ENCODE measurements at regions not wholly inside any gene's neighbourhood (a gene's known extent, or its start where the extent isn't known, plus 50 kb on each side); places are given as distances from the start of the nearest gene placed in this dataset.
"Not testable (repeated sequence)": the region's sequence is repeated elsewhere in the genome, so short reads cannot be mapped to it uniquely, and the experiment has no call there.

DNA sequence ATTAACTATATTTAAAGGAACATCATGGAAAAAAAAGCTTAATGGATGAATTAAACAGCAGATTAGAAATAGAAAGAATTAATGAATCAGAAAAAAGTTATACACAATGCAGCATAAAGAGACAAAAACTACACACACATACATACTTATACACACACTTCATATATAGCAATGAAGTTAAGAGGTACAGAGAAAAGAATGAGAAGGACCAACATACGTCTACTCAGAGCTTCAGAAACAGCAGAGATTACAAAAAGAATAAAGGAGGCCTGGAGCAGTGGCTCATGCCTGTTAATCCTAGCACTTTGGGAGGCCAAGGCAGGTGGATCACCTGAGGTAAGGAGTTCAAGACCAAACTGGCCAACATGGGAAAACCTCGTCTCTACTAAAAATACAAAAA is 133.9 kb upstream of the TNPO1 start:
- Histone ChIP-seq H3K36me3 (ENCODE audit: control insufficient read depth in 2 of 2, insufficient read depth in 1 of 2, low read length in 2 of 2) (no peaks in the 10 kb centered on the region), H3K4me1 (ENCODE audit: control insufficient read depth, insufficient read depth, low read length) (no peaks in the 10 kb centered on the region), H3K9me3 (ENCODE audit: control insufficient read depth, insufficient read depth, low read depth, low read length) (no peaks in the 10 kb centered on the region), H3K27ac (ENCODE audit: extremely low read depth, low read depth, low read length) (no peak overlapping the region), H3K4me3 (ENCODE audit: low read depth, low read length) (no peak overlapping the region)
- TF ChIP-seq ZBTB8A (tag by site-specific recombination; IDR thresholded peaks at IDR 0.05) (no peak), ZNF133 (tag by site-specific recombination; IDR thresholded peaks at IDR 0.05) (peak; percentile 98), ZNF350 (tag by site-specific recombination; IDR thresholded peaks at IDR 0.05) (no peak)
- TF ChIP-seq, protein P1, sequence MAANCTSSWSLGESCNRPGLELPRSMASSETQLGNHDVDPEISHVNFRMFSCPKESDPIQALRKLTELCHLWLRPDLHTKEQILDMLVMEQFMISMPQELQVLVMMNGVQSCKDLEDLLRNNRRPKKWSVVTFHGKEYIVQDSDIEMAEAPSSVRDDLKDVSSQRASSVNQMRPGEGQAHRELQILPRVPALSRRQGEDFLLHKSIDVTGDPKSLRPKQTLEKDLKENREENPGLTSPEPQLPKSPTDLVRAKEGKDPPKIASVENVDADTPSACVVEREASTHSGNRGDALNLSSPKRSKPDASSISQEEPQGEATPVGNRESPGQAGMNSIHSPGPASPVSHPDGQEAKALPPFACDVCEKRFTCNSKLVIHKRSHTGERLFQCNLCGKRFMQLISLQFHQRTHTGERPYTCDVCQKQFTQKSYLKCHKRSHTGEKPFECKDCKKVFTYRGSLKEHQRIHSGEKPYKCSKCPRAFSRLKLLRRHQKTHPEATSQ (tag by site-specific recombination; IDR thresholded peaks at IDR 0.05): no peak
- ChIA-PET POLR2A (no interaction called here), CTCF (interaction anchor here (0.6 kb wide), 1 partner anchor 9 kb away, joined by 3 read pairs; no protein-coding TSS in a partner anchor)

DNA sequence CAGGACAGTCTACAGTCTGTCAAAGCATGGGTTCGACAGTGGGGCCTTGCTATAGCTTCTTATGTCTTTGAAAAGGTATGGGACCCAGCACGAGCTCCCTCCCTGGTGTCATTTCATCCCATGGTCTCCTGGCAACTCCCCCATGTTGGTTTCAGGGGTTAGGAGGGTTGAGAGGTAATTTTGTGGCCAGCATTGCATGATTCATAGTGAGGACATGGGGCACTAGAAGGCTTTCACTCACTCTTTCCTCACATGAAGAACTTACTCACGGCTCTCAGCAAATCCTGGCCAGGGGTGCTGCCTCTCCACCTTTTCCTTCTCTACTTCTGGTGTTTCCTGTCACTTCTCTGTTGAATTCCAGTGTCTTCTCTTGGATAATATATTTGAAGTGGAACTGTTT is 134.7 kb upstream of the TNPO1 start:
- H3K4me3 ChIP-seq (ENCODE audit: low read depth, low read length): no peak overlapping the region
- no peaks in the 10 kb centered on the region for H3K4me1 ChIP-seq (ENCODE audit: control insufficient read depth, insufficient read depth, low read length)
- POLR2A ChIA-PET: no interaction called here
- no peaks in the 10 kb centered on the region for H3K36me3 ChIP-seq (ENCODE audit: control insufficient read depth in 2 of 2, insufficient read depth in 1 of 2, low read length in 2 of 2)
- CTCF ChIA-PET: no interaction called here
- TF ChIP-seq ZNF777 (tag by site-specific recombination; IDR thresholded peaks at IDR 0.05; ENCODE audit: borderline replicate concordance) (no peak), ZNF426 (tag by site-specific recombination; IDR thresholded peaks at IDR 0.05) (no peak), ZNF621 (tag by site-specific recombination; IDR thresholded peaks at IDR 0.05) (no peak), ZNF585B (tag by site-specific recombination; IDR thresholded peaks at IDR 0.05) (no peak), ZNF23 (tag by site-specific recombination; IDR thresholded peaks at IDR 0.05; ENCODE audit: borderline replicate concordance) (no peak), SP3 (tag by site-specific recombination; IDR thresholded peaks at IDR 0.05) (no peak), ZNF561 (tag by site-specific recombination; IDR thresholded peaks at IDR 0.05; ENCODE audit: borderline replicate concordance) (no peak)
- H3K27ac ChIP-seq (ENCODE audit: extremely low read depth, low read depth, low read length): no peak overlapping the region
- H3K9me3 ChIP-seq (ENCODE audit: control insufficient read depth, insufficient read depth, low read depth, low read length): no peaks in the 10 kb centered on the region

DNA sequence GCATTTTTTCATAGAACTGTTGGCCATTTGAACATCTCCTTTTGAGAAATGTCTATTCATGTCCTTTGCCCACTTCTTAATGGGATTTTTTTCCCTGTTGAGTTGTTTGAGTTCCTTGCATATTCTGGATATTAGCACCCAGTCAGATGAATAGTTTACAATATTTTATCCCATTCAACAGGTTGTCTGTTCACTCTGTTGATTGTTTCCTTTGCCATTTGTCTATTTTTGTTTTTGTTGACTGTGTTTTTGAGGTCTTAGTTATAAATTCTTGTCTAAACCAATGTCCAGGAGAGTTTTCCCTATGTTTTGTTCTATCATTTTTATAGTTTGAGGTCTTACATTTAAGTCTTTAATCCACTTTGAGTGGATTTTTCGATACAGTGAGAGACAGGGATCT is 139.0 kb upstream of the TNPO1 start:
- POLR2A ChIA-PET: no interaction called here
- Histone ChIP-seq H3K4me1 (ENCODE audit: control insufficient read depth, insufficient read depth, low read length) (no peaks in the 10 kb centered on the region), H3K36me3 (ENCODE audit: control insufficient read depth in 2 of 2, insufficient read depth in 1 of 2, low read length in 2 of 2) (no peaks in the 10 kb centered on the region), H3K9me3 (ENCODE audit: control insufficient read depth, insufficient read depth, low read depth, low read length) (no peaks in the 10 kb centered on the region), H3K27ac (ENCODE audit: extremely low read depth, low read depth, low read length) (no peak overlapping the region), H3K4me3 (ENCODE audit: low read depth, low read length) (no peak overlapping the region)
- CTCF ChIA-PET: no interaction called here
- TF ChIP-seq ZNF24 (tag by site-specific recombination; IDR thresholded peaks at IDR 0.05) (no peak), ZNF558 (tag by site-specific recombination; IDR thresholded peaks at IDR 0.05) (no peak), SCRT1 (tag by site-specific recombination; IDR thresholded peaks at IDR 0.05; ENCODE audit: borderline replicate concordance) (peak; percentile 61), SCRT2 (tag by site-specific recombination; IDR thresholded peaks at IDR 0.05) (peak; percentile 81), ZNF132 (tag by site-specific recombination; IDR thresholded peaks at IDR 0.05; ENCODE audit: borderline replicate concordance) (no peak)
- TF ChIP-seq, protein P2, sequence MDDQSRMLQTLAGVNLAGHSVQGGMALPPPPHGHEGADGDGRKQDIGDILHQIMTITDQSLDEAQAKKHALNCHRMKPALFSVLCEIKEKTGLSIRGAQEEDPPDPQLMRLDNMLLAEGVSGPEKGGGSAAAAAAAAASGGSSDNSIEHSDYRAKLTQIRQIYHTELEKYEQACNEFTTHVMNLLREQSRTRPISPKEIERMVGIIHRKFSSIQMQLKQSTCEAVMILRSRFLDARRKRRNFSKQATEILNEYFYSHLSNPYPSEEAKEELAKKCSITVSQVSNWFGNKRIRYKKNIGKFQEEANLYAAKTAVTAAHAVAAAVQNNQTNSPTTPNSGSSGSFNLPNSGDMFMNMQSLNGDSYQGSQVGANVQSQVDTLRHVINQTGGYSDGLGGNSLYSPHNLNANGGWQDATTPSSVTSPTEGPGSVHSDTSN (CRISPR knock-in tag; IDR thresholded peaks at IDR 0.05): no peak

DNA sequence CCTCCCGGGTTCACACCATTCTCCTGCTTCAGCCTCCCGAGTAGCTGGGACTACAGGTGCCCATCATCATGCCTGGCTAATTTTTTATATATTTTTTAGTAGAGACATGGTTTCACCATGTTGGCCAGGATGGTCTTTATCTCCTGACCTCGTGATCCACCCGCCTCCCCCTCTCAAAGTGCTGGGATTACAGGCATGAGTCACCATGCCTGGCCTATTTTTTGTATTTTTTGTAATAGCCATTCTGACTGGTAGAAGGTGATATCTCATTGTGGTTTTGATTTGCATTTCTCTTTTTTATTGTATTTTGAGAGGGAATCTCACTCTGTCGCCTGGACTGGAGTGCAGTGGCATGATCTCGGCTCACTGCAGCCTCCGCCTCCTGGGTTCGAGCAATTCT is 139.6 kb upstream of the TNPO1 start:
- H3K9me3 ChIP-seq (ENCODE audit: control insufficient read depth, insufficient read depth, low read depth, low read length); H3K36me3 ChIP-seq (ENCODE audit: control insufficient read depth in 2 of 2, insufficient read depth in 1 of 2, low read length in 2 of 2); H3K27ac ChIP-seq (ENCODE audit: extremely low read depth, low read depth, low read length); POLR2A ChIA-PET; H3K4me1 ChIP-seq (ENCODE audit: control insufficient read depth, insufficient read depth, low read length); H3K4me3 ChIP-seq (ENCODE audit: low read depth, low read length); CTCF ChIA-PET: not testable (repeated sequence)

Measured in HEK293 (cell line).